ENCODE measurements at regions not wholly inside any gene's neighbourhood (a gene's known extent, or its start where the extent isn't known, plus 50 kb on each side); places are given as distances from the start of the nearest gene placed in this dataset.

DNA sequence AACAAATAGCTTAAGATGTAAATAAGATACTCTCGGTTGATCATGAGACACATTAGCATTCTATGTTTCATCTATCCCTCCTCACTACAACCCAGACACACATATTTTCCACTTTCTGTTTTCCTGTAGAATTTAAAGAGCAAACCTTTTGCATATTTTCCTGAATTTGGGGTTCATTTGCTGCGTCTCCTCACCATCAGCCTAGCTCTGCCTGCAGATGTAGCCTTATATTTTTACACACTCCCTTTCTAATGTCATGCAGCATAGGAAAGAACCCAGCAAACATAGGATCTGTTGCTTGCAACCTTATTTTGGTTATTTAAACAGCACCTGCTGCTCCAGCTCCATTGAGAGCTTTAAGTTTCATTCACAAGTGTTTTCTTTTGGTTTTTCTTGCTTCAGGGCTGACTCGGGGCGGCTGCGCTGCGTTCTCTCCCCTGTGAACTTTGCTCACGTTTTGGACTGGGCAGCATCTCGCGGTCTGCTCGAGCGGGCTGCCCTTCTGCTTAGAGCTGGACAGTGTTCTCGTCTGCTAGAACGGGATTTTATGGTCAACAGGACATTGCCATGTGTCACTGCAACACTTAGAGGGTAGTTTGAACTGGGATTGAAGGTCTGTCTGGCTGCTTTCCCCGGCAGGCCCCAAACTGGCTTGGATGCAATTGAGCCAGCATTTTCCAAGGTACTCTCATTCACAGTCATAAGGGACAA is 57.8 kb upstream of the VRK1 start:
- TF ChIP-seq, protein P1, sequence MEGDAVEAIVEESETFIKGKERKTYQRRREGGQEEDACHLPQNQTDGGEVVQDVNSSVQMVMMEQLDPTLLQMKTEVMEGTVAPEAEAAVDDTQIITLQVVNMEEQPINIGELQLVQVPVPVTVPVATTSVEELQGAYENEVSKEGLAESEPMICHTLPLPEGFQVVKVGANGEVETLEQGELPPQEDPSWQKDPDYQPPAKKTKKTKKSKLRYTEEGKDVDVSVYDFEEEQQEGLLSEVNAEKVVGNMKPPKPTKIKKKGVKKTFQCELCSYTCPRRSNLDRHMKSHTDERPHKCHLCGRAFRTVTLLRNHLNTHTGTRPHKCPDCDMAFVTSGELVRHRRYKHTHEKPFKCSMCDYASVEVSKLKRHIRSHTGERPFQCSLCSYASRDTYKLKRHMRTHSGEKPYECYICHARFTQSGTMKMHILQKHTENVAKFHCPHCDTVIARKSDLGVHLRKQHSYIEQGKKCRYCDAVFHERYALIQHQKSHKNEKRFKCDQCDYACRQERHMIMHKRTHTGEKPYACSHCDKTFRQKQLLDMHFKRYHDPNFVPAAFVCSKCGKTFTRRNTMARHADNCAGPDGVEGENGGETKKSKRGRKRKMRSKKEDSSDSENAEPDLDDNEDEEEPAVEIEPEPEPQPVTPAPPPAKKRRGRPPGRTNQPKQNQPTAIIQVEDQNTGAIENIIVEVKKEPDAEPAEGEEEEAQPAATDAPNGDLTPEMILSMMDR (IDR thresholded peaks at IDR 0.05; ENCODE audit: low read depth, low read length, missing input control): no peak
- TF ChIP-seq RAD21 (IDR thresholded peaks at IDR 0.05) (no peak), YY1 (IDR thresholded peaks at IDR 0.05) (no peak), GABPA (IDR thresholded peaks at IDR 0.05 in 1 of 2, conservative IDR thresholded peaks at IDR 0.05 in 1 of 2) (no peak), SP1 (IDR thresholded peaks at IDR 0.05) (no peak), HNF4A (conservative IDR thresholded peaks at IDR 0.05) (peak in 1 of 2 donors; percentile 10), TAF1 (conservative IDR thresholded peaks at IDR 0.05) (no peak), EGR1 (IDR thresholded peaks at IDR 0.05; ENCODE audit: low read depth in 2 of 2) (no peak), JUND (IDR thresholded peaks at IDR 0.05) (no peak), RXRA (IDR thresholded peaks at IDR 0.05) (no peak)
- TF ChIP-seq, protein P2, sequence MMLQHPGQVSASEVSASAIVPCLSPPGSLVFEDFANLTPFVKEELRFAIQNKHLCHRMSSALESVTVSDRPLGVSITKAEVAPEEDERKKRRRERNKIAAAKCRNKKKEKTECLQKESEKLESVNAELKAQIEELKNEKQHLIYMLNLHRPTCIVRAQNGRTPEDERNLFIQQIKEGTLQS (IDR thresholded peaks at IDR 0.05): no peak
- TF ChIP-seq, protein P3, sequence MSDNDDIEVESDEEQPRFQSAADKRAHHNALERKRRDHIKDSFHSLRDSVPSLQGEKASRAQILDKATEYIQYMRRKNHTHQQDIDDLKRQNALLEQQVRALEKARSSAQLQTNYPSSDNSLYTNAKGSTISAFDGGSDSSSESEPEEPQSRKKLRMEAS (IDR thresholded peaks at IDR 0.05): no peak
- TF ChIP-seq, protein P4, sequence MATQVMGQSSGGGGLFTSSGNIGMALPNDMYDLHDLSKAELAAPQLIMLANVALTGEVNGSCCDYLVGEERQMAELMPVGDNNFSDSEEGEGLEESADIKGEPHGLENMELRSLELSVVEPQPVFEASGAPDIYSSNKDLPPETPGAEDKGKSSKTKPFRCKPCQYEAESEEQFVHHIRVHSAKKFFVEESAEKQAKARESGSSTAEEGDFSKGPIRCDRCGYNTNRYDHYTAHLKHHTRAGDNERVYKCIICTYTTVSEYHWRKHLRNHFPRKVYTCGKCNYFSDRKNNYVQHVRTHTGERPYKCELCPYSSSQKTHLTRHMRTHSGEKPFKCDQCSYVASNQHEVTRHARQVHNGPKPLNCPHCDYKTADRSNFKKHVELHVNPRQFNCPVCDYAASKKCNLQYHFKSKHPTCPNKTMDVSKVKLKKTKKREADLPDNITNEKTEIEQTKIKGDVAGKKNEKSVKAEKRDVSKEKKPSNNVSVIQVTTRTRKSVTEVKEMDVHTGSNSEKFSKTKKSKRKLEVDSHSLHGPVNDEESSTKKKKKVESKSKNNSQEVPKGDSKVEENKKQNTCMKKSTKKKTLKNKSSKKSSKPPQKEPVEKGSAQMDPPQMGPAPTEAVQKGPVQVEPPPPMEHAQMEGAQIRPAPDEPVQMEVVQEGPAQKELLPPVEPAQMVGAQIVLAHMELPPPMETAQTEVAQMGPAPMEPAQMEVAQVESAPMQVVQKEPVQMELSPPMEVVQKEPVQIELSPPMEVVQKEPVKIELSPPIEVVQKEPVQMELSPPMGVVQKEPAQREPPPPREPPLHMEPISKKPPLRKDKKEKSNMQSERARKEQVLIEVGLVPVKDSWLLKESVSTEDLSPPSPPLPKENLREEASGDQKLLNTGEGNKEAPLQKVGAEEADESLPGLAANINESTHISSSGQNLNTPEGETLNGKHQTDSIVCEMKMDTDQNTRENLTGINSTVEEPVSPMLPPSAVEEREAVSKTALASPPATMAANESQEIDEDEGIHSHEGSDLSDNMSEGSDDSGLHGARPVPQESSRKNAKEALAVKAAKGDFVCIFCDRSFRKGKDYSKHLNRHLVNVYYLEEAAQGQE (IDR thresholded peaks at IDR 0.05): no peak
- TF ChIP-seq, protein P5, sequence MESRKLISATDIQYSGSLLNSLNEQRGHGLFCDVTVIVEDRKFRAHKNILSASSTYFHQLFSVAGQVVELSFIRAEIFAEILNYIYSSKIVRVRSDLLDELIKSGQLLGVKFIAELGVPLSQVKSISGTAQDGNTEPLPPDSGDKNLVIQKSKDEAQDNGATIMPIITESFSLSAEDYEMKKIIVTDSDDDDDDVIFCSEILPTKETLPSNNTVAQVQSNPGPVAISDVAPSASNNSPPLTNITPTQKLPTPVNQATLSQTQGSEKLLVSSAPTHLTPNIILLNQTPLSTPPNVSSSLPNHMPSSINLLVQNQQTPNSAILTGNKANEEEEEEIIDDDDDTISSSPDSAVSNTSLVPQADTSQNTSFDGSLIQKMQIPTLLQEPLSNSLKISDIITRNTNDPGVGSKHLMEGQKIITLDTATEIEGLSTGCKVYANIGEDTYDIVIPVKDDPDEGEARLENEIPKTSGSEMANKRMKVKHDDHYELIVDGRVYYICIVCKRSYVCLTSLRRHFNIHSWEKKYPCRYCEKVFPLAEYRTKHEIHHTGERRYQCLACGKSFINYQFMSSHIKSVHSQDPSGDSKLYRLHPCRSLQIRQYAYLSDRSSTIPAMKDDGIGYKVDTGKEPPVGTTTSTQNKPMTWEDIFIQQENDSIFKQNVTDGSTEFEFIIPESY (IDR thresholded peaks at IDR 0.05): no peak
